ENCODE measurements at regions not wholly inside any gene's neighbourhood (a gene's known extent, or its start where the extent isn't known, plus 50 kb on each side); places are given as distances from the start of the nearest gene placed in this dataset.

- H3K4me1 ChIP-seq (ENCODE audit: control insufficient read depth in 1 of 2, insufficient read depth in 2 of 2, low read length in 2 of 2): no peaks in the 10 kb centered on the region
- H3K79me2 ChIP-seq (ENCODE audit: insufficient read depth, low read length): no peaks in the 10 kb centered on the region
- no peaks in the 10 kb centered on the region for H3K36me3 ChIP-seq (ENCODE audit: control insufficient read depth in 1 of 2, insufficient read depth in 2 of 2, low read length in 2 of 2)
- no peaks in the 10 kb centered on the region; a peak in 1 of 4 replicates for H3K9me3 ChIP-seq (ENCODE audit: control insufficient read depth in 1 of 2, insufficient read depth in 1 of 2, low read depth in 1 of 2, low read length in 2 of 2)
- no peak overlapping the region for H2AFZ ChIP-seq (ENCODE audit: low read depth, low read length, poor library complexity, severe bottlenecking)
- no peak for DNase-seq (ENCODE audit: low read depth, low spot score)
- ATAC-seq: no peak
- TF ChIP-seq YY1 (IDR thresholded peaks at IDR 0.05; ENCODE audit: extremely low read depth, insufficient replicate concordance, low read depth, low read length) (no peak), RAD21 (IDR thresholded peaks at IDR 0.05; ENCODE audit: low read depth) (no peak), TCF7L2 (IDR thresholded peaks at IDR 0.05; ENCODE audit: borderline replicate concordance, extremely low read depth, insufficient read depth, insufficient read length) (no peak), ZNF274 (IDR thresholded peaks at IDR 0.05; ENCODE audit: low read depth, low read length) (no peak), POLR2AphosphoS5 (IDR thresholded peaks at IDR 0.05; ENCODE audit: low read depth, low read length) (no peak), REST (IDR thresholded peaks at IDR 0.05; ENCODE audit: low read depth) (no peak), CEBPB (IDR thresholded peaks at IDR 0.05; ENCODE audit: low read depth) (no peak), EGR1 (IDR thresholded peaks at IDR 0.05; ENCODE audit: low read depth) (no peak), ZBTB33 (IDR thresholded peaks at IDR 0.05; ENCODE audit: extremely low read depth, insufficient replicate concordance, low read length) (no peak)
- intact Hi-C loops (cut with micrococcal nuclease): no loop called here
- BruUV-seq (replicated peaks): no TSS peak
- POLR2A ChIA-PET: no interaction called here
- no peak overlapping the region for H3K4me3 ChIP-seq (replicated peaks in 1 of 2; ENCODE audit: low read depth in 1 of 2, low read length in 2 of 2)
- no peak overlapping the region for H3K4me2 ChIP-seq (ENCODE audit: low read length)
- no peak overlapping the region for H3K9ac ChIP-seq (ENCODE audit: low read length)
- H3K27me3 ChIP-seq (ENCODE audit: insufficient read depth, low read length): no peaks in the 10 kb centered on the region
- H3K27ac ChIP-seq (ENCODE audit: low read depth, low read length): no peak overlapping the region
- H4K20me1 ChIP-seq (ENCODE audit: insufficient read depth): no peaks in the 10 kb centered on the region
- H3K9me2 ChIP-seq (ENCODE audit: insufficient read depth): no peaks in the 10 kb centered on the region
- RAD21 ChIA-PET (ENCODE audit: low non-redundant PET in 1 of 2, low total read pairs in 2 of 2, uncharacterized antibody in 2 of 2, unreplicated experiment in 2 of 2): no interaction called here
- CTCF ChIA-PET: no interaction called here
Measured at GRCh38 chr13:79912403-79912802, 428.5 kb downstream of the SPRY2 start.
